Gastrocnemius medialis (tissue), 4 donors: ENCODE measurements at regions not wholly inside any gene's neighbourhood (a gene's known extent, or its start where the extent isn't known, plus 50 kb on each side); places are given as distances from the start of the nearest gene placed in this dataset.

Source experiments
- ATAC-seq, 2 donors: fragments of 150-250 bp; one replicate each; pipeline ENCODE4 v1.9.1; 2016
- DNase-seq, 2 donors: peaks; one replicate each; pipeline ENCODE4 v3.0.0-alpha.2; 2019
- H3K27ac ChIP-seq, 4 donors: fragments of 200-600 bp; sonication (generic); 1 replicate in 1 of 4; 2 replicates in 3 of 4; pipeline ENCODE4 v1.5.1; 2016 to 2018; ENCODE audit warnings: mild to moderate bottlenecking in 2 of 4, moderate library complexity in 1 of 4
- H3K27me3 ChIP-seq, 3 donors: fragments of 200-600 bp; sonication (generic) in 2 of 3; 1 replicate in 1 of 3; 2 replicates in 2 of 3; pipeline versions ENCODE4 v1.5.1 to v1.6.0; 2016 to 2019; ENCODE audit warnings: mild to moderate bottlenecking in 1 of 3, moderate library complexity in 1 of 3
- H3K36me3 ChIP-seq, 2 donors: fragments of 200-600 bp; sonication (generic) in 1 of 2; one replicate each; pipeline ENCODE4 v1.5.1; 2017 to 2018
- H3K4me1 ChIP-seq, 2 donors: fragments of 200-600 bp; sonication (generic) in 1 of 2; one replicate each; pipeline ENCODE4 v1.5.1; 2016 to 2017; ENCODE audit warnings: mild to moderate bottlenecking in 2 of 2
- H3K4me3 ChIP-seq, 4 donors: fragments of 200-600 bp; sonication (generic) in 3 of 4; 1 replicate in 1 of 4; 2 replicates in 3 of 4; pipeline ENCODE4 v1.5.1; 2016 to 2019; ENCODE audit warnings: mild to moderate bottlenecking in 2 of 4
- H3K9me3 ChIP-seq, 3 donors: fragments of 200-600 bp; sonication (generic) in 2 of 3; 1 replicate in 1 of 3; 2 replicates in 2 of 3; pipeline ENCODE4 v1.5.1; 2016 to 2019
- POLR2A ChIP-seq, 2 donors: fragments of 450-650 bp; IDR thresholded peaks; one replicate each; pipeline ENCODE4 v1.6.1; 2017; ENCODE audit warnings: antibody characterized with exemption in 2 of 2, mild to moderate bottlenecking in 2 of 2, moderate library complexity in 2 of 2
- in situ Hi-C, 4 donors: fragments of 200-750 bp; cut with MboI; loops; one replicate each; pipeline versions ENCODE4 v1.15.0 to v1.8.0; 2017; ENCODE audit warnings: low sequenced_read_pairs in 4 of 4
- intact Hi-C: fragments of 100-400 bp; cut with DNase I; formaldehyde crosslinking; loops from one replicate; pipeline ENCODE4 v1.15.1; 2023; ENCODE audit warnings: low total_unique reads
- TF ChIP-seq, protein P1 (sequence below), 5 experiments: fragments of 450-650 bp in 3 of 5; fragments of 200-600 bp in 2 of 5; sonication (generic) in 2 of 5; IDR thresholded peaks in 4 of 5; conservative IDR thresholded peaks in 1 of 5; 1 replicate in 4 of 5; 2 replicates in 1 of 5; pipeline ENCODE4 v1.5.1; 2016 to 2019; ENCODE audit warnings: antibody characterized with exemption in 5 of 5, mild to moderate bottlenecking in 3 of 5, moderate library complexity in 3 of 5

DNA sequence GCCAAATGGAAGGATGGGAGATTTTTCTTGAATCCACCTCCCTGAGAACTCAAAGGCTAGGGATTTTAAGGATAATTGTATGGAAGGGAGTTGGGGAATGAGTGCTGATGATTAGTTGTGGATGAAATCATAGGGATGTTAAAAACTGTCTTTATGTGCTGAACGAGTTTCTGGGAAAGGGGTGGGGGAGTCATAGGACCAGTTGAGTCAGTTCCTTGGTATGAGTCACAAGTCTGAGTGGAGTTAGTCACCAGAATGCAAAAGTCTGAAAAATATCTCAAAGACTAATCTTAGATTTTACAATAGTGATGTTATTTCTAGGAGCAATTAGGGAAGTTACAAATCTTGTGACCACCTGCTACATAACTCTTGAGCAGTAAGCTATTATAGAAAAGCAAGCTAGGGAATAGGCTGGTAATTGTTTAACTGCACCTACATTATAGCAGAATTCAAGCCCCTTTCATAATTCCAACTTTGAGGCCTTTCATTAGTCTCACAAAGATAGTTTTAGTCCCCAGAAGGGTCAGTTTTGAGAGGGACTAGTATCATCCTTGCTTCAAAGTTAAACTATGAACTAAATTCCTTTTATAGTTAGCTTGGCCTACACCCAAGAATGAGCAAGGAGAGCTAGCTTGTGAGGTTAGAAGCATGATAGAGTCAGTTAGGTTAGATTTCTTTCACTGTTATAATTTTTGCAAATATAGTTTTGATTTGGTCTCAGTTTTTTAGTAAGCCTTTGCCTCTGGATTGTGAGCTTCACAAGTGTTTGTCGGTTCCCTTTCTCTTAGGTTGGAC, 668.0 kb downstream of the ETS1 start:
- in situ Hi-C loops: no loop called here
- no peak overlapping the region for H3K4me3 ChIP-seq
- H3K36me3 ChIP-seq: no peaks in the 10 kb centered on the region
- DNase-seq (no peak), ATAC-seq (no peak)
- intact Hi-C loops: no loop called here
- TF ChIP-seq POLR2A (IDR thresholded peaks at IDR 0.05): no peak
- TF ChIP-seq, protein P1, sequence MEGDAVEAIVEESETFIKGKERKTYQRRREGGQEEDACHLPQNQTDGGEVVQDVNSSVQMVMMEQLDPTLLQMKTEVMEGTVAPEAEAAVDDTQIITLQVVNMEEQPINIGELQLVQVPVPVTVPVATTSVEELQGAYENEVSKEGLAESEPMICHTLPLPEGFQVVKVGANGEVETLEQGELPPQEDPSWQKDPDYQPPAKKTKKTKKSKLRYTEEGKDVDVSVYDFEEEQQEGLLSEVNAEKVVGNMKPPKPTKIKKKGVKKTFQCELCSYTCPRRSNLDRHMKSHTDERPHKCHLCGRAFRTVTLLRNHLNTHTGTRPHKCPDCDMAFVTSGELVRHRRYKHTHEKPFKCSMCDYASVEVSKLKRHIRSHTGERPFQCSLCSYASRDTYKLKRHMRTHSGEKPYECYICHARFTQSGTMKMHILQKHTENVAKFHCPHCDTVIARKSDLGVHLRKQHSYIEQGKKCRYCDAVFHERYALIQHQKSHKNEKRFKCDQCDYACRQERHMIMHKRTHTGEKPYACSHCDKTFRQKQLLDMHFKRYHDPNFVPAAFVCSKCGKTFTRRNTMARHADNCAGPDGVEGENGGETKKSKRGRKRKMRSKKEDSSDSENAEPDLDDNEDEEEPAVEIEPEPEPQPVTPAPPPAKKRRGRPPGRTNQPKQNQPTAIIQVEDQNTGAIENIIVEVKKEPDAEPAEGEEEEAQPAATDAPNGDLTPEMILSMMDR (IDR thresholded peaks at IDR 0.05 in 4 of 5, conservative IDR thresholded peaks at IDR 0.05 in 1 of 5): no peak
- H3K27ac ChIP-seq: no peak overlapping the region
- H3K9me3 ChIP-seq: no peaks in the 10 kb centered on the region
- no peaks in the 10 kb centered on the region for H3K27me3 ChIP-seq
- no peaks in the 10 kb centered on the region for H3K4me1 ChIP-seq

DNA sequence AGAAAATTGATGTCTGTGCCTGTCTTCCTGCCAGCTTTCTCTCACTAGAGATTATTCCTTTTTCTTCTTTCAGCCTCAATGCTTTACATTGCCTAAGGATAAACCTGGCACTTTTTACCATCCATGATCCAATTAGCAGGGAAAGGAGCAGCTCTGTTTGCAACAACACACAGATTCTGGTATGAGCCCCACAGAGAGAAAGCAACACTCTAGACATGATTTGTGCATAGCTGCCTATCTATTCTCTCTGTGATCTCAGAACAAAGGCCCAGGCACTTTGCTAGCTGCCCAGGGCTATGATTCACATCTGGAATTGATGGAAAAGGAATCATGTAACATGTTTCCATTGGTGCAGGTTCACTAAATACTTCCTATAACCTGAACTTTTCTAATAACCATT, 685.0 kb downstream of the ETS1 start:
- in situ Hi-C loops (no loop called here), intact Hi-C loops (no loop called here)
- TF ChIP-seq, protein P1 (IDR thresholded peaks at IDR 0.05 in 4 of 5, conservative IDR thresholded peaks at IDR 0.05 in 1 of 5): no peak
- TF ChIP-seq POLR2A (IDR thresholded peaks at IDR 0.05): no peak
- Histone ChIP-seq H3K27me3 (no peaks in the 10 kb centered on the region), H3K4me1 (no peaks in the 10 kb centered on the region), H3K4me3 (no peak overlapping the region), H3K27ac (no peak overlapping the region), H3K9me3 (no peaks in the 10 kb centered on the region), H3K36me3 (no peaks in the 10 kb centered on the region)
- no peak for ATAC-seq
- no peak for DNase-seq

DNA sequence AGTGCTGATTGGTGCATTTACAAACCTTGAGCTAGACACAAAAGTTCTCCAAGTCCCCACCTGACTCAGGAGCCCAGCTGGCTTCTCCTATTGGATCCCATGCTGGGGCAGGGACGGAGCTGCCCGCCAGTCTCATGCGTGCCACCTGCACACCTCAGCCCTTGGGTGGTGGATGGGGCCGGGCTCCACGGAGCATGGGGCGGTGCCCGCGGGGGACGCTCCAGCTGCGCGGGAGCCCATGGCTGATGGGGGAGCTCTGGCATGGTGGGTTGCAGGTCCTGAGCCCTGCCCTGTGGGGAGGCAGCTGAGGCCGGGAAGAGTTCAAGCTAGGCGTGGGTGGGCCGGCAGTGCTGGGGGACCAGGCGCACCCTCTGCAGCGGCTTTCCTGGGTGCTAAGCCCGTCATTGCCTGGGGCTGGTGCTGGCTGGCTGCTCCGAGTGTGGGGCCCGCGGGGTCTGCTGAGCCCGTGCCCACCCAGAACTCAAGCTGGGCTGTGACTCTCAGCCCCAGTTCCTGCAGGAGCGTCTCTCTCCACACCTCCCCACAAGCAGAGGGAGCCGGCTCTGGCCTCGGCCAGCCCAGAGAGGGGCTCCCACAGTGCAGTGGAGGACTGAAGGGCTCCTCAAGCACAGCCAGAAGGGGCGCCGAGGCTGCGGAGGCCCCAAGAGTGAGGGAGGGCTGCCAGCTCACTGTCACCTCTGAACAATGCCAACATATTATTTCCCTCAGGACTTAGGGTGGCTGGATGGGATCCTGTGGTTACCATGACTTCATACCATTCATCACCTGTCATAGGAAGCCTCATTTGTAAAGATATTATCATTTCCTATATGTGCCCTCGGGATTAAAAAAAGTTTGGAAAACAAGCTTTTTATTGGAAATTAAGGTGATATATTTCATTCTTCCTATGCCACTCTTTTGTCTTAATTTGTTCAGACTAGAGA, 688.7 kb downstream of the ETS1 start:
- DNase-seq (no peak), ATAC-seq (no peak)
- no peak overlapping the region for H3K4me3 ChIP-seq
- no peak overlapping the region for H3K27ac ChIP-seq
- no peaks in the 10 kb centered on the region for H3K9me3 ChIP-seq
- in situ Hi-C loops: no loop called here
- TF ChIP-seq, protein P1 (IDR thresholded peaks at IDR 0.05 in 4 of 5, conservative IDR thresholded peaks at IDR 0.05 in 1 of 5): no peak
- no peak for TF ChIP-seq POLR2A (IDR thresholded peaks at IDR 0.05)
- H3K4me1 ChIP-seq: no peaks in the 10 kb centered on the region
- no peaks in the 10 kb centered on the region for H3K27me3 ChIP-seq
- intact Hi-C loops: no loop called here
- no peaks in the 10 kb centered on the region for H3K36me3 ChIP-seq

DNA sequence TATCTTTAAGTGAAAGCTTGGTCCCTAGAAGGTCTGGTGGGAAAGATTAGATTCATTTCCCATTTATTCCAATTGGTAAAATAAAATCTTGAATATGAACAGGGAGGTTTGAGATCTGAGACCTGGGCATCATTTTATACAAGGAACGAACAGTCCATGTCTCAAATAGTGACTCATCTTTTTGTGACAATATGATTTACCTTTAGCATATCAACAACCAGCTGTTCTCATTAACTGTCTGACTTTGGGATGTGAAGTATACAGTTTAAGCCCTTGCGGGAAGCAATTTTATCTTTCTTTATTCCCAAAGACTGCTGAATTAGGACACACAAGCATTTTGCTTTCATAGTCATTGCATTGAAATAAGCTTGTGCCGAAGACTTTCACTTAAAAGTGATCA, 691.6 kb downstream of the ETS1 start:
- H3K36me3 ChIP-seq: no peaks in the 10 kb centered on the region

More for the DNA sequence above, 691.6 kb downstream of the ETS1 start:
- TF ChIP-seq, protein P1 (IDR thresholded peaks at IDR 0.05 in 4 of 5, conservative IDR thresholded peaks at IDR 0.05 in 1 of 5): no peak
- TF ChIP-seq POLR2A (IDR thresholded peaks at IDR 0.05): no peak
- DNase-seq: no peak
- H3K4me1 ChIP-seq: no peaks in the 10 kb centered on the region
- H3K27me3 ChIP-seq: no peaks in the 10 kb centered on the region
- no peak for ATAC-seq
- no peak overlapping the region for H3K4me3 ChIP-seq
- H3K27ac ChIP-seq: no peak overlapping the region
- no peaks in the 10 kb centered on the region for H3K9me3 ChIP-seq
- in situ Hi-C loops (no loop called here), intact Hi-C loops (no loop called here)
